B cell (primary cell): ENCODE measurements at regions not wholly inside any gene's neighbourhood (a gene's known extent, or its start where the extent isn't known, plus 50 kb on each side); places are given as distances from the start of the nearest gene placed in this dataset.

Experiments used
- CTCF ChIP-seq: fragments of 200-600 bp; IDR thresholded peaks from one replicate; pipeline ENCODE4 v1.8.0; 2022; ENCODE audit warnings: antibody characterized with exemption, mild to moderate bottlenecking
- EZH2 ChIP-seq: IDR thresholded peaks from 2 replicates; pipeline ENCODE4 v1.6.1; 2012; ENCODE audit warnings: borderline replicate concordance, low read depth, mild to moderate bottlenecking, moderate library complexity, low read length; ENCODE audit not compliant: insufficient read depth, poor library complexity, severe bottlenecking

DNA sequence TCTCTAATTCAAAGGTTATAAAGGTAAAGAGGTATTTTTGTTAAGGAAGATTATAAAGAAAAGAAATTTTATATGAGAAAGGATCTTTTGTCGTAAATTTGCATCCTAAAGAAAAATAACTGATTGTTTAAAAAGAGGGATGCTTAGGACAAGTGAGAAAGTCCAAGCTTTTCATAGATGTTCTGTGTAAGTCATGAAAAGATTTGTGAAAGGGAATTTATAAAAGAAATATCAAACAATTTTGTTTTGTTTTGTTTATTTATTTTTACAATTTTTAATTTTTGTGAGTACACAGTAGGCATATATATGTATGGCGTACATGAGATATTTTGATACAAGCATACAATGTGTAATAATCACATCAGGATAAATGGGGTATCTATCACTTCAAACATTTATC is 145.2 kb downstream of the ADSS2 start:
- TF ChIP-seq CTCF (no peak), EZH2 (no peak)
